DOHH2 (cell line): ENCODE measurements at regions not wholly inside any gene's neighbourhood (a gene's known extent, or its start where the extent isn't known, plus 50 kb on each side); places are given as distances from the start of the nearest gene placed in this dataset.

Source experiments
- EZH2phosphoT487 ChIP-seq: fragments of 200-600 bp; sonication (generic); IDR thresholded peaks from 2 replicates; pipeline ENCODE4 v1.6.1; 2017; ENCODE audit warnings: borderline replicate concordance, mild to moderate bottlenecking, antibody characterized with exemption, low read length, moderate library complexity, mixed read lengths
- TF ChIP-seq, protein P1 (sequence below): fragments of 200-600 bp; sonication (generic); IDR thresholded peaks from one replicate; pipeline ENCODE4 v1.5.1; 2014; ENCODE audit warnings: antibody characterized with exemption, mild to moderate bottlenecking, low read depth, low read length; ENCODE audit not compliant: poor library complexity, severe bottlenecking

DNA sequence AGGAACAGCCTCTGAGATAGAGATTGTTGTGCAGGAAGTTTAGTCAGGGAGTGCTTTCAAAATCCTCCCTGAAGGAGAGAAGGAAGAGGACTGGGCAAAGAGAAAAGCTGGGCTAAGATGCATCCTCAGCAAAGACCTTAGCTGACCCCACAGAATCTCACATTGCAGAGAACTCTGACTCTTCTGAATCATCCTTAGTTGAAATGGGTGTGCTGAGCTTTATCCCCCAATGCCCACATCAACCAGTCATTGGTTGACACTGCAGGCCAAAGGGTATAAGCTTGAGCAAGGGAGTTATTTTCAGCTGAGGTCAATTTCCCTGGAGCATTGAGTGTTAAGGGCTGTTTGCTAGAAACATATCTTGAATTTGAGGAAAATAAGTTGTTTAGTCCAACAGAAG is 732.2 kb downstream of the CBLN4 start:
- TF ChIP-seq, protein P1, sequence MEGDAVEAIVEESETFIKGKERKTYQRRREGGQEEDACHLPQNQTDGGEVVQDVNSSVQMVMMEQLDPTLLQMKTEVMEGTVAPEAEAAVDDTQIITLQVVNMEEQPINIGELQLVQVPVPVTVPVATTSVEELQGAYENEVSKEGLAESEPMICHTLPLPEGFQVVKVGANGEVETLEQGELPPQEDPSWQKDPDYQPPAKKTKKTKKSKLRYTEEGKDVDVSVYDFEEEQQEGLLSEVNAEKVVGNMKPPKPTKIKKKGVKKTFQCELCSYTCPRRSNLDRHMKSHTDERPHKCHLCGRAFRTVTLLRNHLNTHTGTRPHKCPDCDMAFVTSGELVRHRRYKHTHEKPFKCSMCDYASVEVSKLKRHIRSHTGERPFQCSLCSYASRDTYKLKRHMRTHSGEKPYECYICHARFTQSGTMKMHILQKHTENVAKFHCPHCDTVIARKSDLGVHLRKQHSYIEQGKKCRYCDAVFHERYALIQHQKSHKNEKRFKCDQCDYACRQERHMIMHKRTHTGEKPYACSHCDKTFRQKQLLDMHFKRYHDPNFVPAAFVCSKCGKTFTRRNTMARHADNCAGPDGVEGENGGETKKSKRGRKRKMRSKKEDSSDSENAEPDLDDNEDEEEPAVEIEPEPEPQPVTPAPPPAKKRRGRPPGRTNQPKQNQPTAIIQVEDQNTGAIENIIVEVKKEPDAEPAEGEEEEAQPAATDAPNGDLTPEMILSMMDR, result no peak
- no peak for TF ChIP-seq EZH2phosphoT487
